Endothelial cell of umbilical vein (primary cell): ENCODE measurements at regions not wholly inside any gene's neighbourhood (a gene's known extent, or its start where the extent isn't known, plus 50 kb on each side); places are given as distances from the start of the nearest gene placed in this dataset.

Source experiments
- EZH2 ChIP-seq: IDR thresholded peaks from 2 replicates; pipeline ENCODE4 v1.6.1; 2012; ENCODE audit warnings: borderline replicate concordance, low read depth, mild to moderate bottlenecking, moderate library complexity, low read length, inconsistent platforms; ENCODE audit not compliant: severe bottlenecking
- JUN ChIP-seq: IDR thresholded peaks from 2 replicates; pipeline ENCODE4 v1.6.1; 2011; ENCODE audit warnings: borderline replicate concordance, low read depth; ENCODE audit not compliant: insufficient read length, insufficient read depth
- POLR2A ChIP-seq: IDR thresholded peaks from 2 replicates; pipeline ENCODE4 v1.6.1; 2012; ENCODE audit warnings: low read depth, mild to moderate bottlenecking, control low read depth, low read length
- POLR2AphosphoS5 ChIP-seq: IDR thresholded peaks from 2 replicates; pipeline ENCODE4 v1.6.1; 2012; ENCODE audit warnings: low read depth, mild to moderate bottlenecking, control low read depth, low read length, moderate library complexity; ENCODE audit not compliant: insufficient read depth
- TF ChIP-seq, protein P1 (sequence below), 2 donors: IDR thresholded peaks; 1 replicate in 1 of 2; 2 replicates in 1 of 2; pipeline ENCODE4 v1.5.1; 2011; ENCODE audit warnings: low read length in 2 of 2, mild to moderate bottlenecking in 2 of 2, moderate library complexity in 2 of 2, control low read depth in 1 of 2, inconsistent platforms in 1 of 2, low read depth in 1 of 2; ENCODE audit not compliant: insufficient read depth in 1 of 2; ENCODE audit errors: extremely low read depth in 1 of 2

- TF ChIP-seq, protein P1, sequence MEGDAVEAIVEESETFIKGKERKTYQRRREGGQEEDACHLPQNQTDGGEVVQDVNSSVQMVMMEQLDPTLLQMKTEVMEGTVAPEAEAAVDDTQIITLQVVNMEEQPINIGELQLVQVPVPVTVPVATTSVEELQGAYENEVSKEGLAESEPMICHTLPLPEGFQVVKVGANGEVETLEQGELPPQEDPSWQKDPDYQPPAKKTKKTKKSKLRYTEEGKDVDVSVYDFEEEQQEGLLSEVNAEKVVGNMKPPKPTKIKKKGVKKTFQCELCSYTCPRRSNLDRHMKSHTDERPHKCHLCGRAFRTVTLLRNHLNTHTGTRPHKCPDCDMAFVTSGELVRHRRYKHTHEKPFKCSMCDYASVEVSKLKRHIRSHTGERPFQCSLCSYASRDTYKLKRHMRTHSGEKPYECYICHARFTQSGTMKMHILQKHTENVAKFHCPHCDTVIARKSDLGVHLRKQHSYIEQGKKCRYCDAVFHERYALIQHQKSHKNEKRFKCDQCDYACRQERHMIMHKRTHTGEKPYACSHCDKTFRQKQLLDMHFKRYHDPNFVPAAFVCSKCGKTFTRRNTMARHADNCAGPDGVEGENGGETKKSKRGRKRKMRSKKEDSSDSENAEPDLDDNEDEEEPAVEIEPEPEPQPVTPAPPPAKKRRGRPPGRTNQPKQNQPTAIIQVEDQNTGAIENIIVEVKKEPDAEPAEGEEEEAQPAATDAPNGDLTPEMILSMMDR (IDR thresholded peaks at IDR 0.05; ENCODE audit: extremely low read depth in 1 of 2, insufficient read depth in 1 of 2, low read depth in 1 of 2, low read length in 2 of 2) = no peak
- TF ChIP-seq EZH2 = no peak
- TF ChIP-seq POLR2AphosphoS5 = no peak
- TF ChIP-seq POLR2A = no peak
- TF ChIP-seq JUN = no peak
Observed at GRCh38 chr4:32136081-32136787, 1416.1 kb downstream of the PCDH7 start.
